Fibroblast of lung (primary cell): ENCODE measurements at regions not wholly inside any gene's neighbourhood (a gene's known extent, or its start where the extent isn't known, plus 50 kb on each side); places are given as distances from the start of the nearest gene placed in this dataset.

Source experiments
- EZH2 ChIP-seq: IDR thresholded peaks from 2 replicates; pipeline ENCODE4 v1.5.1; 2012; ENCODE audit warnings: low read length, control low read depth, mild to moderate bottlenecking; ENCODE audit errors: missing control alignments
- TF ChIP-seq, protein P1 (sequence below), 2 donors: IDR thresholded peaks in 1 of 2; conservative IDR thresholded peaks in 1 of 2; 1 replicate in 1 of 2; 2 replicates in 1 of 2; pipeline ENCODE4 v1.5.1; 2011 to 2012; ENCODE audit warnings: low read length in 2 of 2, control low read depth in 1 of 2, inconsistent platforms in 1 of 2, low read depth in 1 of 2, mild to moderate bottlenecking in 1 of 2

DNA sequence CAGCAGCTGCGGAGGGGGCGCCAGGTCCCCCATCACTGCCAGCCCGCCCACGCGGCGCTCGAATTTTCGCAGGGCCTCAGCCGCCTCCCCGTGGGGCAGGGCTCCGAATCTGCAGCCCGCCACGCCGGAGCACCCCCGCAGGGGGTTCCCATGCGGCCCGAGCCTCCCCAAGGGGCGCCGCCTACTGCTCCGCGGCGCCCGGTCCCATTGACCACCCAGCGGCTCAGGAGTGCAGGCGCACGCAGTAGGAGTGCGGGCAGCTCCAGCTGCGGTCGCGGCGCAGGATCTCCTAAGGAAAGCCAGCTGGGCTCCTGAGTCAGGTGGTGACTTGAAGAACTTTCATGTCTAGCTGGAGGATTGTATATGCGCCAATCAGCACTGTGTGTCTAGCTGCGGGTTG is 155.3 kb upstream of the RREB1 start:
- TF ChIP-seq, protein P1, sequence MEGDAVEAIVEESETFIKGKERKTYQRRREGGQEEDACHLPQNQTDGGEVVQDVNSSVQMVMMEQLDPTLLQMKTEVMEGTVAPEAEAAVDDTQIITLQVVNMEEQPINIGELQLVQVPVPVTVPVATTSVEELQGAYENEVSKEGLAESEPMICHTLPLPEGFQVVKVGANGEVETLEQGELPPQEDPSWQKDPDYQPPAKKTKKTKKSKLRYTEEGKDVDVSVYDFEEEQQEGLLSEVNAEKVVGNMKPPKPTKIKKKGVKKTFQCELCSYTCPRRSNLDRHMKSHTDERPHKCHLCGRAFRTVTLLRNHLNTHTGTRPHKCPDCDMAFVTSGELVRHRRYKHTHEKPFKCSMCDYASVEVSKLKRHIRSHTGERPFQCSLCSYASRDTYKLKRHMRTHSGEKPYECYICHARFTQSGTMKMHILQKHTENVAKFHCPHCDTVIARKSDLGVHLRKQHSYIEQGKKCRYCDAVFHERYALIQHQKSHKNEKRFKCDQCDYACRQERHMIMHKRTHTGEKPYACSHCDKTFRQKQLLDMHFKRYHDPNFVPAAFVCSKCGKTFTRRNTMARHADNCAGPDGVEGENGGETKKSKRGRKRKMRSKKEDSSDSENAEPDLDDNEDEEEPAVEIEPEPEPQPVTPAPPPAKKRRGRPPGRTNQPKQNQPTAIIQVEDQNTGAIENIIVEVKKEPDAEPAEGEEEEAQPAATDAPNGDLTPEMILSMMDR (conservative IDR thresholded peaks at IDR 0.05 in 1 of 2, IDR thresholded peaks at IDR 0.05 in 1 of 2; ENCODE audit: low read depth in 1 of 2, low read length in 2 of 2): no peak
- TF ChIP-seq EZH2: no peak
